DND-41 (cell line): ENCODE measurements at regions not wholly inside any gene's neighbourhood (a gene's known extent, or its start where the extent isn't known, plus 50 kb on each side); places are given as distances from the start of the nearest gene placed in this dataset.

Source experiments
- EZH2 ChIP-seq: IDR thresholded peaks from 3 replicates; pipeline ENCODE4 v1.6.1; 2012; ENCODE audit warnings: borderline replicate concordance, low read depth, mild to moderate bottlenecking, moderate library complexity, low read length, inconsistent platforms; ENCODE audit not compliant: severe bottlenecking
- TF ChIP-seq, protein P1 (sequence below): IDR thresholded peaks from 2 replicates; pipeline ENCODE4 v1.5.1; 2012; ENCODE audit warnings: borderline replicate concordance, low read length, moderate library complexity, mild to moderate bottlenecking; ENCODE audit not compliant: poor library complexity, severe bottlenecking; ENCODE audit errors: extremely low read depth

DNA sequence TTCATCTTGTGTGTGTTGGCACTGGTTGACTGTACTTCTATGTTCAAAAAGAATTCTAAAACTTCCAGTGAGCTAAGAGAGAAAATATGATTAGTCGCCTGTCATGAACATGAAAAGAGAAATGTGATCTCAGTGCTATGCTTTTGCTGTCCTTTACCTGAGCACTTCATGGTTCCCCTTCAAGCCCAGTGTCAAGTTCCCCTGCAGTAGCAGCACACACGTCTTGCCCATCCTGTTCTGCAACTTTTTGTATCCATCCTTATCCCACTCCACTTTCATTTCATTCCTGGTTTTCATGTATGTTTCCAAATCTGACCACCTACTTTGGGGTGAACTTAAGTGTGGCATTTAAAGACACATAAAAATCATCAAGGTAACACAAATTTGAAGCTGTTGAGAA, 848.0 kb upstream of the USP15 start:
- TF ChIP-seq, protein P1, sequence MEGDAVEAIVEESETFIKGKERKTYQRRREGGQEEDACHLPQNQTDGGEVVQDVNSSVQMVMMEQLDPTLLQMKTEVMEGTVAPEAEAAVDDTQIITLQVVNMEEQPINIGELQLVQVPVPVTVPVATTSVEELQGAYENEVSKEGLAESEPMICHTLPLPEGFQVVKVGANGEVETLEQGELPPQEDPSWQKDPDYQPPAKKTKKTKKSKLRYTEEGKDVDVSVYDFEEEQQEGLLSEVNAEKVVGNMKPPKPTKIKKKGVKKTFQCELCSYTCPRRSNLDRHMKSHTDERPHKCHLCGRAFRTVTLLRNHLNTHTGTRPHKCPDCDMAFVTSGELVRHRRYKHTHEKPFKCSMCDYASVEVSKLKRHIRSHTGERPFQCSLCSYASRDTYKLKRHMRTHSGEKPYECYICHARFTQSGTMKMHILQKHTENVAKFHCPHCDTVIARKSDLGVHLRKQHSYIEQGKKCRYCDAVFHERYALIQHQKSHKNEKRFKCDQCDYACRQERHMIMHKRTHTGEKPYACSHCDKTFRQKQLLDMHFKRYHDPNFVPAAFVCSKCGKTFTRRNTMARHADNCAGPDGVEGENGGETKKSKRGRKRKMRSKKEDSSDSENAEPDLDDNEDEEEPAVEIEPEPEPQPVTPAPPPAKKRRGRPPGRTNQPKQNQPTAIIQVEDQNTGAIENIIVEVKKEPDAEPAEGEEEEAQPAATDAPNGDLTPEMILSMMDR, result no peak
- no peak for TF ChIP-seq EZH2
